Spleen (tissue), 11 donors: ENCODE measurements at regions not wholly inside any gene's neighbourhood (a gene's known extent, or its start where the extent isn't known, plus 50 kb on each side); places are given as distances from the start of the nearest gene placed in this dataset.

Experiments
- DNase-seq: peaks from one replicate; pipeline ENCODE4 v3.0.0-alpha.2; 2020
- H3K27ac ChIP-seq, 8 donors: fragments of 200-600 bp; sonication (generic) in 7 of 8; 1 replicate in 4 of 8; 2 replicates in 4 of 8; pipeline versions ENCODE4 v1.5.0 to v1.8.0; 2016 to 2021; ENCODE audit warnings: inconsistent platforms in 4 of 8, mild to moderate bottlenecking in 4 of 8, moderate library complexity in 1 of 8
- H3K27me3 ChIP-seq, 7 donors: fragments of 200-600 bp; sonication (generic) in 6 of 7; replicated peaks in 1 of 7; 1 replicate in 4 of 7; 2 replicates in 3 of 7; pipeline versions ENCODE4 v1.5.0 to v1.8.0; 2016 to 2021; ENCODE audit warnings: inconsistent platforms in 3 of 7, mild to moderate bottlenecking in 1 of 7
- H3K36me3 ChIP-seq, 6 donors: fragments of 200-600 bp; sonication (generic) in 5 of 6; 1 replicate in 4 of 6; 2 replicates in 2 of 6; pipeline versions ENCODE4 v1.5.0 to v1.8.0; 2016 to 2021; ENCODE audit warnings: inconsistent platforms in 2 of 6
- H3K4me1 ChIP-seq, 6 donors: fragments of 200-600 bp; sonication (generic) in 5 of 6; 1 replicate in 3 of 6; 2 replicates in 3 of 6; pipeline versions ENCODE4 v1.5.0 to v1.8.0; 2016 to 2021; ENCODE audit warnings: inconsistent platforms in 3 of 6
- H3K4me3 ChIP-seq, 8 donors: fragments of 200-600 bp; sonication (generic) in 7 of 8; 1 replicate in 4 of 8; 2 replicates in 4 of 8; pipeline versions ENCODE4 v1.5.0 to v1.8.0; 2016 to 2021; ENCODE audit warnings: inconsistent platforms in 4 of 8, mild to moderate bottlenecking in 4 of 8, moderate library complexity in 2 of 8
- H3K9me3 ChIP-seq, 8 donors: fragments of 200-600 bp; sonication (generic) in 7 of 8; 1 replicate in 4 of 8; 2 replicates in 4 of 8; pipeline versions ENCODE4 v1.5.0 to v1.8.0; 2016 to 2021; ENCODE audit warnings: inconsistent platforms in 4 of 8
- CTCF ChIP-seq, 11 experiments: fragments of 200-600 bp in 7 of 11; fragments of 450-650 bp in 4 of 11; sonication (generic) in 4 of 11; IDR thresholded peaks in 8 of 11; conservative IDR thresholded peaks in 3 of 11; 1 replicate in 7 of 11; 2 replicates in 4 of 11; pipeline versions ENCODE4 v1.4.0 to v1.8.0; 2016 to 2021; ENCODE audit warnings: antibody characterized with exemption in 11 of 11, inconsistent platforms in 4 of 11, mild to moderate bottlenecking in 1 of 11
- POLR2A ChIP-seq, 3 donors: fragments of 450-650 bp; IDR thresholded peaks; one replicate each; pipeline ENCODE4 v1.5.1; 2017; ENCODE audit warnings: antibody characterized with exemption in 3 of 3, mild to moderate bottlenecking in 1 of 3
- POLR2AphosphoS5 ChIP-seq, 3 donors: sonication (generic); formaldehyde crosslinking; IDR thresholded peaks; one replicate each; pipeline ENCODE4 v1.5.1; 2017; ENCODE audit warnings: antibody characterized with exemption in 3 of 3
- WGBS, 5 donors: extraction: QIAGEN DNeasy Blood & Tissue Kit in 3 of 5; methylation state at CpG; one replicate each; pipeline versions ENCODE4 v1.1.5 to v1.1.7; 2013 to 2018; 5-methylcytosine and 5-hydroxymethylcytosine counted together
- intact Hi-C: fragments of 100-400 bp; cut with DNase I; formaldehyde crosslinking; loops from one replicate; pipeline ENCODE4 v1.15.0; 2023; ENCODE audit warnings: low total_unique reads
- donor health status: healthy with polysubstance abuse.
- donor health status: DM: no; HTN: no; CAD: no; lungs with moderate emphysema.
- donor health status: DM: no; HTN: no; CAD: no.
- donor health status: Bipolar disorder and iron deficiency.
- donor health status: healthy.
- donor health status: DM: no; HTN: no; CAD: no.
- donor health status: DM: yes; HTN: yes; CAD: no.

- no peaks in the 10 kb centered on the region for H3K4me1 ChIP-seq
- 69 to 82% (median 73%) methylated on average over 2 of the region's 2 CpGs for WGBS, 5 donors
- no peaks in the 10 kb centered on the region for H3K27me3 ChIP-seq
- no peaks in the 10 kb centered on the region for H3K36me3 ChIP-seq
- no peak overlapping the region for H3K27ac ChIP-seq
- TF ChIP-seq CTCF (IDR thresholded peaks at IDR 0.05 in 8 of 11, conservative IDR thresholded peaks at IDR 0.05 in 3 of 11) (no peak), POLR2A (IDR thresholded peaks at IDR 0.05) (no peak), POLR2AphosphoS5 (IDR thresholded peaks at IDR 0.05) (no peak)
- intact Hi-C loops: no loop called here
- no peaks in the 10 kb centered on the region for H3K9me3 ChIP-seq
- no peak for DNase-seq
- no peak overlapping the region for H3K4me3 ChIP-seq
Observed at GRCh38 chr9:30382271-30382670, 2002.2 kb upstream of the ACO1 start.

- intact Hi-C loops: no loop called here
- WGBS, 5 donors: 70 to 82% (median 75%) methylated on average over 3 of the region's 3 CpGs
- Histone ChIP-seq H3K4me3 (no peak overlapping the region), H3K9me3 (peaks cover 4 to 53% (median 39%) of the 10 kb centered on the region in 8 donors), H3K36me3 (no peaks in the 10 kb centered on the region), H3K4me1 (no peaks in the 10 kb centered on the region), H3K27ac (no peak overlapping the region), H3K27me3 (no peaks in the 10 kb centered on the region)
- no peak for DNase-seq
- no peak for TF ChIP-seq POLR2A (IDR thresholded peaks at IDR 0.05)
- TF ChIP-seq POLR2AphosphoS5 (IDR thresholded peaks at IDR 0.05): no peak
- TF ChIP-seq CTCF (IDR thresholded peaks at IDR 0.05 in 8 of 11, conservative IDR thresholded peaks at IDR 0.05 in 3 of 11): no peak
Observed at GRCh38 chr9:30410273-30410672, 1974.2 kb upstream of the ACO1 start.

GRCh38 chr9:30411571-30411970 lies 1972.9 kb upstream of the ACO1 start:
- intact Hi-C loops: no loop called here
- 82 to 95% (median 86%) methylated on average over 5 of the region's 5 CpGs for WGBS, 5 donors
- Histone ChIP-seq H3K27ac (no peak overlapping the region), H3K4me3 (no peak overlapping the region), H3K36me3 (no peaks in the 10 kb centered on the region), H3K4me1 (no peaks in the 10 kb centered on the region), H3K9me3 (peaks cover 4 to 55% (median 41%) of the 10 kb centered on the region in 8 donors), H3K27me3 (no peaks in the 10 kb centered on the region)
- DNase-seq: peak; percentile 36
- TF ChIP-seq POLR2A (IDR thresholded peaks at IDR 0.05): no peak
- no peak for TF ChIP-seq CTCF (IDR thresholded peaks at IDR 0.05 in 8 of 11, conservative IDR thresholded peaks at IDR 0.05 in 3 of 11)
- TF ChIP-seq POLR2AphosphoS5 (IDR thresholded peaks at IDR 0.05): no peak

GRCh38 chr9:30459156-30459555 lies 1925.3 kb upstream of the ACO1 start:
- Histone ChIP-seq H3K4me1 (no peaks in the 10 kb centered on the region), H3K27me3 (no peaks in the 10 kb centered on the region), H3K9me3 (peaks cover 0 to 3% (median 0%) of the 10 kb centered on the region in 8 donors), H3K4me3 (no peak overlapping the region), H3K36me3 (no peaks in the 10 kb centered on the region), H3K27ac (no peak overlapping the region)
- no peak for DNase-seq
- intact Hi-C loops: no loop called here
- WGBS, 5 donors: 54 to 80% (median 64%) methylated on average over 2 of the region's 2 CpGs
- no peak for TF ChIP-seq POLR2AphosphoS5 (IDR thresholded peaks at IDR 0.05)
- no peak for TF ChIP-seq CTCF (IDR thresholded peaks at IDR 0.05 in 8 of 11, conservative IDR thresholded peaks at IDR 0.05 in 3 of 11)
- no peak for TF ChIP-seq POLR2A (IDR thresholded peaks at IDR 0.05)
